Gastrocnemius medialis (tissue), 4 donors: ENCODE measurements at regions not wholly inside any gene's neighbourhood (a gene's known extent, or its start where the extent isn't known, plus 50 kb on each side); places are given as distances from the start of the nearest gene placed in this dataset.

Source experiments
- ATAC-seq, 2 donors: fragments of 150-250 bp; one replicate each; pipeline ENCODE4 v1.9.1; 2016
- DNase-seq, 2 donors: peaks; one replicate each; pipeline ENCODE4 v3.0.0-alpha.2; 2019
- H3K27ac ChIP-seq, 4 donors: fragments of 200-600 bp; sonication (generic); 1 replicate in 1 of 4; 2 replicates in 3 of 4; pipeline ENCODE4 v1.5.1; 2016 to 2018; ENCODE audit warnings: mild to moderate bottlenecking in 2 of 4, moderate library complexity in 1 of 4
- H3K27me3 ChIP-seq, 3 donors: fragments of 200-600 bp; sonication (generic) in 2 of 3; 1 replicate in 1 of 3; 2 replicates in 2 of 3; pipeline versions ENCODE4 v1.5.1 to v1.6.0; 2016 to 2019; ENCODE audit warnings: mild to moderate bottlenecking in 1 of 3, moderate library complexity in 1 of 3
- H3K36me3 ChIP-seq, 2 donors: fragments of 200-600 bp; sonication (generic) in 1 of 2; one replicate each; pipeline ENCODE4 v1.5.1; 2017 to 2018
- H3K4me1 ChIP-seq, 2 donors: fragments of 200-600 bp; sonication (generic) in 1 of 2; one replicate each; pipeline ENCODE4 v1.5.1; 2016 to 2017; ENCODE audit warnings: mild to moderate bottlenecking in 2 of 2
- H3K4me3 ChIP-seq, 4 donors: fragments of 200-600 bp; sonication (generic) in 3 of 4; 1 replicate in 1 of 4; 2 replicates in 3 of 4; pipeline ENCODE4 v1.5.1; 2016 to 2019; ENCODE audit warnings: mild to moderate bottlenecking in 2 of 4
- H3K9me3 ChIP-seq, 3 donors: fragments of 200-600 bp; sonication (generic) in 2 of 3; 1 replicate in 1 of 3; 2 replicates in 2 of 3; pipeline ENCODE4 v1.5.1; 2016 to 2019
- POLR2A ChIP-seq, 2 donors: fragments of 450-650 bp; IDR thresholded peaks; one replicate each; pipeline ENCODE4 v1.6.1; 2017; ENCODE audit warnings: antibody characterized with exemption in 2 of 2, mild to moderate bottlenecking in 2 of 2, moderate library complexity in 2 of 2
- in situ Hi-C, 4 donors: fragments of 200-750 bp; cut with MboI; loops; one replicate each; pipeline versions ENCODE4 v1.15.0 to v1.8.0; 2017; ENCODE audit warnings: low sequenced_read_pairs in 4 of 4
- intact Hi-C: fragments of 100-400 bp; cut with DNase I; formaldehyde crosslinking; loops from one replicate; pipeline ENCODE4 v1.15.1; 2023; ENCODE audit warnings: low total_unique reads
- TF ChIP-seq, protein P1 (sequence below), 5 experiments: fragments of 450-650 bp in 3 of 5; fragments of 200-600 bp in 2 of 5; sonication (generic) in 2 of 5; IDR thresholded peaks in 4 of 5; conservative IDR thresholded peaks in 1 of 5; 1 replicate in 4 of 5; 2 replicates in 1 of 5; pipeline ENCODE4 v1.5.1; 2016 to 2019; ENCODE audit warnings: antibody characterized with exemption in 5 of 5, mild to moderate bottlenecking in 3 of 5, moderate library complexity in 3 of 5

DNA sequence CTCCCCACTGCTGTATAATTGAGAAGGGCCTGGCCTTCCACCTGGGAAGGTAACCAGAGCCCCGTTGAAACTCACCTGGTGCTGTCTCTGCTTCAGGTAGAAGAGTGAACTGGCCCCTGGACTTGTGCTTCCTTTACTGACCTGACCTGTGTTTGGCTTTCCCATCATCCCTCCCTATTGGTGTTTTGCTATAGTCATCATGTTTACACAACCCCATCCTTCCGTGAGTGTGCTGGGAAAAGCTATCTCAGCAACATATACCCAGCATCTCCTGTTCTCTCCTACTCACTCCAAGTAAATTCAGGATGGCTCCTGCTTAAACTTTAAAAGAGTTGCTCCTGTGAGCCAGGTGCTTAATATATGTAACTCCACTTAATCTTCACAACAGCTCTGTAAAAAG lies 77.2 kb upstream of the TSC22D2 start:
- H3K4me1 ChIP-seq = no peaks in the 10 kb centered on the region
- in situ Hi-C loops = no loop called here
- intact Hi-C loops = no loop called here
- no peak for TF ChIP-seq POLR2A (IDR thresholded peaks at IDR 0.05)
- TF ChIP-seq, protein P1, sequence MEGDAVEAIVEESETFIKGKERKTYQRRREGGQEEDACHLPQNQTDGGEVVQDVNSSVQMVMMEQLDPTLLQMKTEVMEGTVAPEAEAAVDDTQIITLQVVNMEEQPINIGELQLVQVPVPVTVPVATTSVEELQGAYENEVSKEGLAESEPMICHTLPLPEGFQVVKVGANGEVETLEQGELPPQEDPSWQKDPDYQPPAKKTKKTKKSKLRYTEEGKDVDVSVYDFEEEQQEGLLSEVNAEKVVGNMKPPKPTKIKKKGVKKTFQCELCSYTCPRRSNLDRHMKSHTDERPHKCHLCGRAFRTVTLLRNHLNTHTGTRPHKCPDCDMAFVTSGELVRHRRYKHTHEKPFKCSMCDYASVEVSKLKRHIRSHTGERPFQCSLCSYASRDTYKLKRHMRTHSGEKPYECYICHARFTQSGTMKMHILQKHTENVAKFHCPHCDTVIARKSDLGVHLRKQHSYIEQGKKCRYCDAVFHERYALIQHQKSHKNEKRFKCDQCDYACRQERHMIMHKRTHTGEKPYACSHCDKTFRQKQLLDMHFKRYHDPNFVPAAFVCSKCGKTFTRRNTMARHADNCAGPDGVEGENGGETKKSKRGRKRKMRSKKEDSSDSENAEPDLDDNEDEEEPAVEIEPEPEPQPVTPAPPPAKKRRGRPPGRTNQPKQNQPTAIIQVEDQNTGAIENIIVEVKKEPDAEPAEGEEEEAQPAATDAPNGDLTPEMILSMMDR (IDR thresholded peaks at IDR 0.05 in 4 of 5, conservative IDR thresholded peaks at IDR 0.05 in 1 of 5) = no peak
- H3K9me3 ChIP-seq = no peaks in the 10 kb centered on the region
- H3K36me3 ChIP-seq = no peaks in the 10 kb centered on the region
- DNase-seq (no peak), ATAC-seq (no peak)
- H3K4me3 ChIP-seq = no peak overlapping the region
- no peaks in the 10 kb centered on the region for H3K27me3 ChIP-seq
- H3K27ac ChIP-seq = no peak overlapping the region

DNA sequence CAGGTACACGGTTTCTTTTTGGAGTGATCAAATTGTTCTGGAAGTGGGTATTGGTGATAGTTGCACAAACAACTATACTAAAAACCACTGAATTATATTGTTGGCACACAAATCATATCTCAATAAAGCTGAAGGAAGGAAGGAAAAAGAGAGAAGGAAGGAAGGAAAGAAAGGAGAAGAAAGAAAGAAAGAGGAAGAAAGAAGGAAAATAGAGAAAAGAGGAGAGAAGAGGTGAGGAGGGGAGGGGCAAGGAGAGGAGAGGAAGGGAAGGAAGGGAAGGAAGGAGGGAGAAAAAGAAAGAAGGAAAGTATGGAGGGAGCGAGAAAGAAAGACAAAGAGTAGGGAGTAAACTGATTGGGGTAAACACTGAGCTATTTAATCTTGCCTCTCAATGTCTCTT lies 77.9 kb upstream of the TSC22D2 start:
- no peak overlapping the region for H3K27ac ChIP-seq
- ATAC-seq = no peak
- no peak for TF ChIP-seq POLR2A (IDR thresholded peaks at IDR 0.05)
- TF ChIP-seq, protein P1 (IDR thresholded peaks at IDR 0.05 in 4 of 5, conservative IDR thresholded peaks at IDR 0.05 in 1 of 5) = no peak
- H3K9me3 ChIP-seq = no peaks in the 10 kb centered on the region
- H3K27me3 ChIP-seq = no peaks in the 10 kb centered on the region
- in situ Hi-C loops (no loop called here), intact Hi-C loops (no loop called here)
- H3K36me3 ChIP-seq = no peaks in the 10 kb centered on the region
- H3K4me1 ChIP-seq = no peaks in the 10 kb centered on the region
- no peak for DNase-seq
- no peak overlapping the region for H3K4me3 ChIP-seq

DNA sequence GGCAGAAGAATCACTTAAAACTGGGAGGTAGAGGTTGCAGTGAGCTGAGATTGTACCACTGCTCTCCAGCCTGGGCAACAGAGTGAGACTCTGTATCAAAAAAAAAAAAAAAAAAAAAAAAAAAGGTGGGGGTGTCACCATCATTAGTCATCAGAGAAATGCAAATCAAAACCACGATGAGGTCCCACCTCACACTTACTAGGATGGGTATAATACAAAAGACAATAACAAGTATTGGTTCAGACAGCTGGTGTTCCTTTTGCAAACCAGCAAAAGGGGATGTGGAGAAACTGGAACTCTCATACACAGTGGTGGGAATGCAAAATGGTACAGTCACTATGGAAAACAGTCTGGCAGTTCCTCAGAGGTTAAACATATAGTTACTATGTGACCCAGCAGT lies 78.7 kb upstream of the TSC22D2 start:
- Histone ChIP-seq H3K36me3 (no peaks in the 10 kb centered on the region), H3K4me1 (no peaks in the 10 kb centered on the region), H3K27ac (no peak overlapping the region), H3K27me3 (no peaks in the 10 kb centered on the region), H3K4me3 (no peak overlapping the region), H3K9me3 (no peaks in the 10 kb centered on the region)
- in situ Hi-C loops (no loop called here), intact Hi-C loops (no loop called here)
- no peak for ATAC-seq
- TF ChIP-seq, protein P1 (IDR thresholded peaks at IDR 0.05 in 4 of 5, conservative IDR thresholded peaks at IDR 0.05 in 1 of 5) = no peak
- no peak for TF ChIP-seq POLR2A (IDR thresholded peaks at IDR 0.05)
- DNase-seq = no peak

DNA sequence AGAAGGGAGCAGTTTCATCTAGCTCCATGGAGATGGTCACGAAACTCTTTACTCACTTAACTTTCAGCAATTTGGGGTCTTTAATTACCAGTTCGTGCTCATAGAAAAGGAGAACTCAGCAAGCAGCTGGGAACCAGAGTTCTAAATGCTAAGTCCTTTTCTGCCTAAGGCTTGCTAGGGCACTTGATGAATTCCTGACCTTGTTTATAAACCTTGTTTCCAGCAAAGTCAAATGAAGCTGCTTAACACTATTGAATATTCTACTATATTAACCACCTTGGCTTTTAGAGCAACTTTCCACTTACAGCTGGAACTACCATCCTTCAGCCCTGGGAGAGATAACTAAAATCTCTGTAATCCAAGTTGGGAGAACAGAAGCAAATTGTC lies 79.5 kb upstream of the TSC22D2 start:
- Histone ChIP-seq H3K36me3 (no peaks in the 10 kb centered on the region), H3K27ac (no peak overlapping the region), H3K27me3 (no peaks in the 10 kb centered on the region), H3K9me3 (no peaks in the 10 kb centered on the region), H3K4me3 (no peak overlapping the region), H3K4me1 (no peaks in the 10 kb centered on the region)
- intact Hi-C loops = no loop called here
- no peak for TF ChIP-seq POLR2A (IDR thresholded peaks at IDR 0.05)
- TF ChIP-seq, protein P1 (IDR thresholded peaks at IDR 0.05 in 4 of 5, conservative IDR thresholded peaks at IDR 0.05 in 1 of 5) = no peak
- ATAC-seq (no peak), DNase-seq (no peak)
- in situ Hi-C loops = no loop called here
